SK-N-SH (cell line): ENCODE measurements at regions not wholly inside any gene's neighbourhood (a gene's known extent, or its start where the extent isn't known, plus 50 kb on each side); places are given as distances from the start of the nearest gene placed in this dataset.

ENCODE experiments used
- CTCF ChIA-PET: fragments of 300-600, 350-600 bp; formaldehyde crosslinking; extraction: SDS; loops from one replicate; lab custom pipeline; 2021; lab: Yijun Ruan, JAX
- POLR2A ChIA-PET: fragments of 350-600 bp; sonication (Branson Sonifier 250); formaldehyde crosslinking; extraction: SDS; loops from one replicate; lab custom pipeline; 2020; ENCODE audit warnings: antibody characterized with exemption, inconsistent platforms; lab: Yijun Ruan, JAX
- DNase-seq: peaks from one replicate; pipeline ENCODE4 v3.0.0; 2012
- H2AFZ ChIP-seq: fragments of 200-600 bp; sonication (generic); 2 replicates; pipeline ENCODE4 v1.8.1; 2016; ENCODE audit warnings: antibody characterized with exemption, mild to moderate bottlenecking, low read depth
- H3F3A ChIP-seq: fragments of 200-600 bp; sonication (generic); replicated peaks from 2 replicates; pipeline ENCODE3; 2016; ENCODE audit warnings: antibody characterized with exemption, mild to moderate bottlenecking; ENCODE audit not compliant: insufficient read depth
- H3K27ac ChIP-seq, 2 experiments: fragments of 200-500 bp in 1 of 2; fragments of 200-600 bp in 1 of 2; sonication (Bioruptor generic) in 1 of 2; sonication (generic), shearing (Covaris generic) in 1 of 2; 2 replicates each; pipeline versions ENCODE4 v1.5.1 to v1.6.1; 2014 to 2016; ENCODE audit warnings: low read depth in 2 of 2, inconsistent platforms in 1 of 2, low read length in 1 of 2, mild to moderate bottlenecking in 1 of 2, mixed read lengths in 1 of 2
- H3K27me3 ChIP-seq: fragments of 200-600 bp; sonication (generic), shearing (Covaris generic); 2 replicates; pipeline ENCODE4 v1.6.1; 2016; ENCODE audit warnings: mixed run types; ENCODE audit not compliant: insufficient read depth
- H3K36me3 ChIP-seq, 2 experiments: fragments of 200-500 bp in 1 of 2; fragments of 200-600 bp in 1 of 2; sonication (Bioruptor generic) in 1 of 2; sonication (generic) in 1 of 2; replicated peaks in 1 of 2; 2 replicates each; pipeline versions ENCODE3 to v1.5.1; 2014 to 2016; ENCODE audit warnings: low read length in 1 of 2, mild to moderate bottlenecking in 1 of 2; ENCODE audit not compliant: insufficient read depth in 2 of 2, control insufficient read depth in 1 of 2
- H3K4me1 ChIP-seq, 2 experiments: fragments of 200-500 bp in 1 of 2; fragments of 200-600 bp in 1 of 2; sonication (Bioruptor generic) in 1 of 2; sonication (generic), shearing (Covaris generic) in 1 of 2; 2 replicates each; pipeline versions ENCODE4 v1.5.1 to v1.6.1; 2014 to 2016; ENCODE audit warnings: low read depth in 1 of 2, low read length in 1 of 2, mixed run types in 1 of 2; ENCODE audit not compliant: insufficient read depth in 2 of 2, control insufficient read depth in 1 of 2
- H3K4me2 ChIP-seq: fragments of 200-600 bp; sonication (generic), shearing (Covaris generic); 2 replicates; pipeline ENCODE4 v1.6.1; 2017; ENCODE audit warnings: mixed run types
- H3K4me3 ChIP-seq, 2 experiments: fragments of 200-500 bp in 1 of 2; fragments of 200-600 bp in 1 of 2; sonication (Bioruptor generic) in 1 of 2; sonication (generic), shearing (Covaris generic) in 1 of 2; 2 replicates each; pipeline versions ENCODE4 v1.5.1 to v1.8.1; 2014 to 2016; ENCODE audit warnings: low read depth in 2 of 2, inconsistent platforms in 1 of 2, low read length in 1 of 2, mild to moderate bottlenecking in 1 of 2, mixed read lengths in 1 of 2, moderate library complexity in 1 of 2
- H3K79me2 ChIP-seq: fragments of 200-600 bp; sonication (generic); 2 replicates; pipeline ENCODE4 v1.8.1; 2017; ENCODE audit warnings: mild to moderate bottlenecking; ENCODE audit not compliant: insufficient read depth
- H3K9ac ChIP-seq: fragments of 200-600 bp; sonication (generic); 2 replicates; pipeline ENCODE4 v1.6.1; 2017; ENCODE audit warnings: mixed run types
- H3K9me2 ChIP-seq: fragments of 200-600 bp; sonication (generic); 2 replicates; pipeline ENCODE4 v1.6.1; 2017; ENCODE audit warnings: mixed run types
- H3K9me3 ChIP-seq: fragments of 200-600 bp; sonication (generic); 2 replicates; pipeline ENCODE4 v1.6.1; 2017; ENCODE audit warnings: mixed run types, mild to moderate bottlenecking, moderate library complexity
- H4K20me1 ChIP-seq: fragments of 200-600 bp; sonication (generic); 2 replicates; pipeline ENCODE4 v1.6.1; 2017; ENCODE audit warnings: mild to moderate bottlenecking, mixed run types; ENCODE audit not compliant: insufficient read depth
- CTCF ChIP-seq: fragments of 200-600 bp; sonication (generic); IDR thresholded peaks from 2 replicates; pipeline ENCODE4 v1.6.1; 2017; ENCODE audit warnings: antibody characterized with exemption, mild to moderate bottlenecking, moderate library complexity
- ELF1 ChIP-seq: IDR thresholded peaks from 2 replicates; pipeline ENCODE4 v1.4.0; 2012
- EZH2phosphoT487 ChIP-seq: fragments of 200-600 bp; sonication (generic); IDR thresholded peaks from 2 replicates; pipeline ENCODE4 v1.6.1; 2017; ENCODE audit warnings: low read depth, mixed run types, mild to moderate bottlenecking, antibody characterized with exemption, moderate library complexity, borderline replicate concordance
- MXI1 ChIP-seq: IDR thresholded peaks from 2 replicates; pipeline ENCODE4 v1.6.1; 2012; ENCODE audit warnings: mild to moderate bottlenecking, low read depth, low read length, improper control_type of control experiment
- NRF1 ChIP-seq: IDR thresholded peaks from 2 replicates; pipeline ENCODE4 v1.6.1; 2012; ENCODE audit warnings: low read depth, mild to moderate bottlenecking, low read length
- POLR2AphosphoS5 ChIP-seq: IDR thresholded peaks from 2 replicates; pipeline ENCODE4 v1.6.1; 2012; ENCODE audit warnings: low read depth, low read length
- REST ChIP-seq: IDR thresholded peaks from 2 replicates; pipeline ENCODE4 v1.6.1; 2012; ENCODE audit warnings: mild to moderate bottlenecking, low read depth, low read length, moderate library complexity
- YY1 ChIP-seq: IDR thresholded peaks from 2 replicates; pipeline ENCODE4 v1.4.0; 2012; ENCODE audit warnings: low read depth, mild to moderate bottlenecking
- ZBTB33 ChIP-seq: IDR thresholded peaks from 2 replicates; pipeline ENCODE4 v1.4.0; 2012; ENCODE audit warnings: low read depth, borderline replicate concordance
- WGBS: methylation state at CpG from one replicate; pipeline ENCODE4 v1.1.6; 2017; ENCODE audit warnings: low lambda C conversion rate; 5-methylcytosine and 5-hydroxymethylcytosine counted together

GRCh38 chr10:131429141-131429540 is 117.6 kb upstream of the TCERG1L start:
- H3K4me2 ChIP-seq: no peak overlapping the region
- no peaks in the 10 kb centered on the region for H4K20me1 ChIP-seq
- CTCF ChIA-PET: interaction anchor here (1.6 to 7.7 kb wide), 3 partner anchors 12 to 446 kb away, joined by 5 to 52 read pairs (median 9); no protein-coding TSS in a partner anchor
- TF ChIP-seq NRF1: no peak
- no peaks in the 10 kb centered on the region for H3K27me3 ChIP-seq
- no peaks in the 10 kb centered on the region for H3K9me2 ChIP-seq
- H3K9ac ChIP-seq: no peak overlapping the region
- H3K4me3 ChIP-seq: no peak overlapping the region
- H2AFZ ChIP-seq: no peak overlapping the region
- POLR2A ChIA-PET: no interaction called here
- peaks cover 0 to 28% of the 10 kb centered on the region in 2 experiments; a peak in 2 of 4 replicates for H3K4me1 ChIP-seq
- H3K27ac ChIP-seq: no peak overlapping the region
- WGBS: 20% methylated on average over 5 of the region's 5 CpGs
- no peaks in the 10 kb centered on the region for H3K36me3 ChIP-seq
- H3K79me2 ChIP-seq: no peaks in the 10 kb centered on the region
- H3K9me3 ChIP-seq: no peaks in the 10 kb centered on the region
- no peaks in the 10 kb centered on the region for H3F3A ChIP-seq
- no peak for DNase-seq

- CTCF ChIA-PET: interaction anchor here (1.6 to 7.7 kb wide), 3 partner anchors 11 to 445 kb away, joined by 5 to 52 read pairs (median 9); no protein-coding TSS in a partner anchor
- 47% methylated on average over 8 of the region's 14 CpGs for WGBS
- no peak for TF ChIP-seq EZH2phosphoT487
- no peak for TF ChIP-seq ZBTB33
- no peak for TF ChIP-seq YY1
- no peak for TF ChIP-seq MXI1
- TF ChIP-seq CTCF: no peak
- TF ChIP-seq POLR2AphosphoS5: no peak
- TF ChIP-seq ELF1: no peak
- TF ChIP-seq REST: no peak
- TF ChIP-seq, all 33 proteins: peak for 0
Measured at GRCh38 chr10:131429942-131430341, 118.4 kb upstream of the TCERG1L start.

More at GRCh38 chr10:131429942-131430341, 118.4 kb upstream of the TCERG1L start:
- POLR2A ChIA-PET: no interaction called here
- Histone ChIP-seq H3F3A (no peaks in the 10 kb centered on the region), H3K9ac (no peak overlapping the region), H3K4me2 (no peak overlapping the region), H2AFZ (no peak overlapping the region), H4K20me1 (no peaks in the 10 kb centered on the region), H3K27ac (no peak overlapping the region), H3K4me1 (peaks cover 0 to 28% of the 10 kb centered on the region in 2 experiments; a peak in 2 of 4 replicates), H3K4me3 (no peak overlapping the region), H3K79me2 (no peaks in the 10 kb centered on the region), H3K9me3 (no peaks in the 10 kb centered on the region), H3K9me2 (no peaks in the 10 kb centered on the region), H3K36me3 (no peaks in the 10 kb centered on the region), H3K27me3 (no peaks in the 10 kb centered on the region)
- DNase-seq: peak; percentile 65
